ENCODE measurements at regions not wholly inside any gene's neighbourhood (a gene's known extent, or its start where the extent isn't known, plus 50 kb on each side); places are given as distances from the start of the nearest gene placed in this dataset.

DNA sequence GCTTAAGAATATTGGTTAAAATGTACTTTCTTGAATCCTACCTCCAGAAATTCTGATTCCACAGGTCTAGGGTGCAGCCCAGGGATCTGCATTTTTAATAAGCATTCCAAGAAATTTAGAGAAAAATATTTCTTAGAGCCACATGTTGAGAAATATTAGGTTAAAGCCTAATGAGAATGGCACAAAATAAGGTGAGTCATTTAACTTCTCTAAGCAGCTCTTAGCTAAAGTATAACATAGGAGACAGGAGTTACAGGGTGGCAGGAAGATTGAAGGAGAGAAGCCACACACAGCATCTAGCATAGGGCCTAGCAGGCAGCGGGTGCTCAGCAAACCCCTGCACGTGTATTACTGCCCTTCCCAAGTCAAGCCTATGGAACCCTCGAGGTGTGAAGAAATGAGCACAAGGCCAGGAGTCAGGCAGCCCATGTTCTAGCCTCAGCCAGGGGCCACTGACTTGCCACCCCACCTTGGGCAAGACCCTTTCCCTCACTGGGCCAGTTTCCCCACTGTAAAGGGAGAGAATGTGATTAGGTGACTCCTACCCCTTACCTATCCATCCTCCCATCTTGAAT lies 197.1 kb upstream of the TLE3 start:
- Histone ChIP-seq H3K27me3 (ENCODE audit: control insufficient read depth in 2 of 2, insufficient read depth in 2 of 2, low read length in 2 of 2) (no peaks in the 10 kb centered on the region), H3K4me1 (ENCODE audit: control insufficient read depth in 2 of 2, insufficient read depth in 2 of 2, low read length in 2 of 2) (peaks cover 0 to 2% of the 10 kb centered on the region in 2 donors), H3K9ac (ENCODE audit: low read depth in 1 of 2, low read length in 2 of 2) (no peak overlapping the region), H3K36me3 (ENCODE audit: control insufficient read depth in 2 of 2, insufficient read depth in 2 of 2, low read length in 2 of 2) (no peaks in the 10 kb centered on the region), H3K4me3 (ENCODE audit: low read length in 2 of 2) (no peak overlapping the region), H3K9me3 (ENCODE audit: control insufficient read depth in 2 of 2, low read length in 2 of 2) (no peaks in the 10 kb centered on the region), H3K27ac (ENCODE audit: low read depth in 2 of 2, low read length in 2 of 2) (no peak overlapping the region)

DNA sequence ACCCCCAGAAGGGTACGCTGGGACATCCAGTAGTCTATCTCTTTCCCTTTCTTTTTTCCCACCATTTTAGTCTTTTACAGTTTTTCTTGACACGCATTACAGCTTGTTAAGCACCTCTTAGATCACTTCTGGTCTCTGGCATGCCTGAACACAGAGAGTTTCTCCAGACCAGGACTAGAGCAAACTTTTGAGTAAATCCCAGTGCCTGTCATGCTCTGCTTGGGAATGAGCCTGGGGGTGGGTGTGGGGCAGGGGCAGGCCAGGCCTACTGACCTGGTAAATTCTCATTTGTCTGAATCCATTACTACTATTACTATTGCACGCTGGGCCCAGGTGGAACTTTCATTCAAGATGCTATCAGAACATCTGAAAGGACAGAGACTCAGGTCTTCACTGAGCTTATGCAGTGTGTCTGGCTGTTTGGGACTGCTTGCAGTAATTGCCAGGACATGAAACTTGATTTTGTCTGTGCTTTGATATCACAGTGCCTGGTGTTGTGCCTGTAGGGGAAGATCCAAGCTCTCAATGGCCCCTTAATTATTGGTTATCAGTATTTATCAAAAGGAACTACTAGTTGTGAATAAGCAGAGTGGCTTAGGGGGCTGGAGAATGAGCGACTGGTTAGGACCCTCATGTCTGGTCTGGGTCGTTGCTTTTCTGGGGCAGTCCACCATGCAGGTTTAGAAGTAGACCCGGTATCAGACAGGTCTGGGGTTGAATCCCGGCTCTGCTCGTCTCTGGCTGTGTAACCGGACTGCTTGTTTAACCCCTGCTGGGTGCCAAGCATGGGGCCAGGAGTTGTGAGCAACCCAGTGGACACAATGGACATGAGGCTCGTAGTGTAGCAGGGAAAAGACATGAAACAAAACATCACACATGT lies 196.1 kb upstream of the TLE3 start:
- Histone ChIP-seq H3K9me3 (ENCODE audit: control insufficient read depth in 2 of 2, low read length in 2 of 2) (no peaks in the 10 kb centered on the region), H3K9ac (ENCODE audit: low read depth in 1 of 2, low read length in 2 of 2) (no peak overlapping the region), H3K27ac (ENCODE audit: low read depth in 2 of 2, low read length in 2 of 2) (no peak overlapping the region), H3K4me3 (ENCODE audit: low read length in 2 of 2) (no peak overlapping the region), H3K36me3 (ENCODE audit: control insufficient read depth in 2 of 2, insufficient read depth in 2 of 2, low read length in 2 of 2) (no peaks in the 10 kb centered on the region), H3K4me1 (ENCODE audit: control insufficient read depth in 2 of 2, insufficient read depth in 2 of 2, low read length in 2 of 2) (no peaks in the 10 kb centered on the region), H3K27me3 (ENCODE audit: control insufficient read depth in 2 of 2, insufficient read depth in 2 of 2, low read length in 2 of 2) (no peaks in the 10 kb centered on the region)

DNA sequence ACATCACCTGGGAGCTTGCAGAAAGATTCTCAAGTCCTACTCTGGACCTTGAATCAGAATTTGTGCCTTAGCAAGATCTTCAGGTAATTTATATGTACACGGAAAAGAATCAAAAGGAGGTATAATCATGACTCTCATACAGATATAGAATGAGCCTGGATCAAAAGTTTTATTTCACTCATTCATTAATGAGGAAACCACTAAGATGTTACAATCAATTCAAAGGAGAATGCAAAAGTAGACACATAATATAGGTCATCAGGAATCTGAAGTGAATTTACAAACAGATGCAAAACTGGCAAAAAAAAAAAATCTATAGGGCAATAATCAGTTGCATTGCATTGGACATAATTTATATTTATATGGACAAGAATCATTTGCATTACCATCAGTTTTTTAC lies 195.4 kb upstream of the TLE3 start:
- Histone ChIP-seq H3K4me1 (ENCODE audit: control insufficient read depth in 2 of 2, insufficient read depth in 2 of 2, low read length in 2 of 2) (no peaks in the 10 kb centered on the region), H3K27ac (ENCODE audit: low read depth in 2 of 2, low read length in 2 of 2) (no peak overlapping the region)

DNA sequence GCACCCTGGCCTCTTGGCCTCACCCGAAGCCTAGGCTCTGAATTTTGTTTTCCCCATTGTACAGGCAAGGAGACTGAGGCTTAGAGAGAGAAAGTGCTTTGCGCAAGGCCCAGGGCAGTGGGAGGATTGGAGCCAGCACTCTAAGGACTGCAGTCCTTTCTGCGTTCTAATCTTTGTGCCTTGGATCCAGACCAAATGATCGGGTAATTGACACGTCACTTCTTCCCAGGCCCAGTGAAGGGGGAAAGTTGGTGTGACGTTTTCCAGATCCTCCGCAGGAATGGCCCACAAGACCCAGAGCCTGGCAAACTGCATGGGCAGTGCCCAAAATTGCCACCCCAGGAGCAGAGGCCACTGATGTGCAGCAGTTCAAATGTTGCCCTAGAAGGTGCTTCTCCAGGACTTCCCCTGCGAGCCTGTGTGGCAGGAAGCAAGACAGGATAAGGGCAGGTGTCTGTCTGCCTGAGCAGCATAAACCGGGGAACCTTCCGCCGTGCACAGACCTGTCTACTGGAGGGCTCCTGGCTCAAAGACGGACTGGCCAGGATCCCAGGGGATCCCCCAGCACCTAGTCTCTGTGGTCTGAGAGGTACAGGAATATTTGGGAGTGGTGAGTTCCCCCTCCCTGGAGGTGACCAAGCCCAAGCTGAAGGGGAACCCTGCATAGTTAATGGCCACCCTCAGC lies 194.5 kb upstream of the TLE3 start:
- Histone ChIP-seq H3K4me3 (ENCODE audit: low read length in 2 of 2) (no peak overlapping the region), H3K27me3 (ENCODE audit: control insufficient read depth in 2 of 2, insufficient read depth in 2 of 2, low read length in 2 of 2) (no peaks in the 10 kb centered on the region), H3K4me1 (ENCODE audit: control insufficient read depth in 2 of 2, insufficient read depth in 2 of 2, low read length in 2 of 2) (no peaks in the 10 kb centered on the region), H3K9ac (ENCODE audit: low read depth in 1 of 2, low read length in 2 of 2) (no peak overlapping the region), H3K36me3 (ENCODE audit: control insufficient read depth in 2 of 2, insufficient read depth in 2 of 2, low read length in 2 of 2) (no peaks in the 10 kb centered on the region), H3K9me3 (ENCODE audit: control insufficient read depth in 2 of 2, low read length in 2 of 2) (no peaks in the 10 kb centered on the region), H3K27ac (ENCODE audit: low read depth in 2 of 2, low read length in 2 of 2) (no peak overlapping the region)

More for the DNA sequence above, 195.4 kb upstream of the TLE3 start:
- H3K36me3 ChIP-seq (ENCODE audit: control insufficient read depth in 2 of 2, insufficient read depth in 2 of 2, low read length in 2 of 2) = no peaks in the 10 kb centered on the region
- no peak overlapping the region for H3K4me3 ChIP-seq (ENCODE audit: low read length in 2 of 2)
- no peak overlapping the region for H3K9ac ChIP-seq (ENCODE audit: low read depth in 1 of 2, low read length in 2 of 2)
- no peaks in the 10 kb centered on the region for H3K27me3 ChIP-seq (ENCODE audit: control insufficient read depth in 2 of 2, insufficient read depth in 2 of 2, low read length in 2 of 2)
- H3K9me3 ChIP-seq (ENCODE audit: control insufficient read depth in 2 of 2, low read length in 2 of 2) = no peaks in the 10 kb centered on the region

DNA sequence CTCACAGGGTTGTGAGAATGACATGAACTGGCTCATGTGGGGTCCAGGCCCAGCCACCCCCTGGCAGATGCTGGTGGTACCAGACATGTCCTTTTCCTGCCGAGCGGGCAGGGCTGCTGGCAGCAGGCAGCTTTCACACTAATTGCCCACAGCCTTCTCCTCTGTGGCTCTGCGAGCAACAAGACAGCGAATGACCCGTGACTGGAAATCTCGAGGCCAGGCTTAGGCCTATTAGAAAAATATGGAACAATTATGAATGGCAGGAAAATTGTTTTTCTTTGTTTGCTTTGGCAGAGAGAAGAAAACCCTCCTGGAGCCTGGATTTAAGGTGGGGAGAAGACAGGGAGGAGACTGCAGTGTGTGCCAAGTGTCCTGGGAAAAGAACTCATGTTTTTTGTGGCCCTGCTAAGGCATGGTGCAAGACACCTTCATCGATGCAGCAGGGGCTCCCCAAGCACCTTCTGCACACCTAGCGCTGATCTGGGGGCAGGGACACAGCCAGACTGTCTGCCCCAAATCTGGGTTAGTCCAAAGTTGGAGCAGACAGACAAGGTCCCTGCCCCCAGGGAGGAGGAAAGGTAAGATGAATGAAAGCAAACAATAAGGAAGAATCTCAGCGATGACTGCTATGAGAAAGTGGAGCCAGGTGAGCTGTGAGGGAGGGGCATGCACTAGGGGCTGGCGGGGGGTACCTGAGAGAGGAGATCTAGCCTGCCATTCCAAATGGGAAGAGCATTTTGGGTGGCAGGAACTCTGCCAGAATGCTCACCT lies 193.8 kb upstream of the TLE3 start:
- no peaks in the 10 kb centered on the region for H3K27me3 ChIP-seq (ENCODE audit: control insufficient read depth in 2 of 2, insufficient read depth in 2 of 2, low read length in 2 of 2)
- no peak overlapping the region for H3K9ac ChIP-seq (ENCODE audit: low read depth in 1 of 2, low read length in 2 of 2)
- H3K4me3 ChIP-seq (ENCODE audit: low read length in 2 of 2) = no peak overlapping the region
- no peak overlapping the region for H3K27ac ChIP-seq (ENCODE audit: low read depth in 2 of 2, low read length in 2 of 2)
- no peaks in the 10 kb centered on the region for H3K9me3 ChIP-seq (ENCODE audit: control insufficient read depth in 2 of 2, low read length in 2 of 2)
- no peaks in the 10 kb centered on the region for H3K4me1 ChIP-seq (ENCODE audit: control insufficient read depth in 2 of 2, insufficient read depth in 2 of 2, low read length in 2 of 2)
- H3K36me3 ChIP-seq (ENCODE audit: control insufficient read depth in 2 of 2, insufficient read depth in 2 of 2, low read length in 2 of 2) = no peaks in the 10 kb centered on the region

DNA sequence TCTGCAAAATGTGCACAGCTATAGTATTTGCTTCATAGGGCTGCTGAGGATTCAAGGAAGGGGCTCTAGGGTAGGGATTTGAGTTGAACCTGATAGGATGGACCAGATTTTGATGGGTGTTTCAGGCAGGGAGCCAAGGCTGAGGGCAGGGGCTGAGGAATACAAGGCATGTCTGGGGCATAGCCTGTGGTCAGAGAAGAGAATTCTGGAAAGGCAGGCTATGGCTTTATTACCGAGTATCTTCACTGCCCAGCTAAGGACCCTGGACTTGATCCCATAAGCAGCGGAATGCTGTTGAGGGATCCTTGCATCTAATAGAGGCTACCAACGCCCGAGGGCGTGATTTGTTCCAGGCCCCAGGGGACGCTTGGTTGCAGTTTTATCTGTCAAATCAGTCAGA lies 193.0 kb upstream of the TLE3 start:
- no peaks in the 10 kb centered on the region for H3K27me3 ChIP-seq (ENCODE audit: control insufficient read depth in 2 of 2, insufficient read depth in 2 of 2, low read length in 2 of 2)
- no peak overlapping the region for H3K27ac ChIP-seq (ENCODE audit: low read depth in 2 of 2, low read length in 2 of 2)
- no peak overlapping the region for H3K4me3 ChIP-seq (ENCODE audit: low read length in 2 of 2)
- no peaks in the 10 kb centered on the region for H3K9me3 ChIP-seq (ENCODE audit: control insufficient read depth in 2 of 2, low read length in 2 of 2)
- no peaks in the 10 kb centered on the region for H3K36me3 ChIP-seq (ENCODE audit: control insufficient read depth in 2 of 2, insufficient read depth in 2 of 2, low read length in 2 of 2)
- no peak overlapping the region for H3K9ac ChIP-seq (ENCODE audit: low read depth in 1 of 2, low read length in 2 of 2)
- no peaks in the 10 kb centered on the region for H3K4me1 ChIP-seq (ENCODE audit: control insufficient read depth in 2 of 2, insufficient read depth in 2 of 2, low read length in 2 of 2)

DNA sequence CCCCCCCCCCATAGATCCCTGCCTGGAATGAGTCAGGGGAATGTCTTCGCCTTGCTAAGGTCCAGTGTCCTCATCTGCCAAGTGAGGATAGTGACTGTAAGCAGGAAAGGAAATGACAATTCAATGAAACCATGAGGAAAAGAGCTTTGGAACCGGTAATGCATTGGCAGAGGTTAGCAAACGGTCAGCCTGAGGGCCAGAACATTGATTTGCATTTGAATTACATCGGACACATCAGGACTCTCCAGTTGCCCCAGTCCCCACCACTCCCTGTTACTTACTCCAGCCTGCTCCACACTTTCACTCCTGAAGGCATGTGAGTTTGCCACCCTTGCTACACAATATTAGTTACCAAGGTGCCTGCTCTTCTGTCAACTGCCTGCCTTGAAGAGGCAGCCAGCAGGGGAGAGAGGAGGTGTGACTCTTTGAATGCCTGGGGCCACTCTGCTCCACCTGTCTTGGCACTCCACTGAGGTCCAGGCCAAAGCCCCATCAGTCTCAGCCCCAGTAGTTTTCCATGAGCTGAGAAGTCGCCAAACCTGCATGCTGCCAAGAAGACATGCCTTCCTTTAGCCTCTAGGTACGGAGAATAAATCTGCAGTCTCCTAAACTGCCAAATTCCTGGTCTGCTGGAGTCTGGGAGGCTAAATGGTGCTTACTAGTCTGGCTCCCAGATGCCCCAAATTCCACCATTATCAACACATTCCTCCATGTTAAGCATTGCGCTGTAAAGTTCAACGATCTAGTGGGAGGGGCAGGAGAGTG lies 191.7 kb upstream of the TLE3 start:
- no peaks in the 10 kb centered on the region for H3K27me3 ChIP-seq (ENCODE audit: control insufficient read depth in 2 of 2, insufficient read depth in 2 of 2, low read length in 2 of 2)
- no peaks in the 10 kb centered on the region for H3K36me3 ChIP-seq (ENCODE audit: control insufficient read depth in 2 of 2, insufficient read depth in 2 of 2, low read length in 2 of 2)
- H3K9me3 ChIP-seq (ENCODE audit: control insufficient read depth in 2 of 2, low read length in 2 of 2) = no peaks in the 10 kb centered on the region
- H3K4me3 ChIP-seq (ENCODE audit: low read length in 2 of 2) = no peak overlapping the region
- no peaks in the 10 kb centered on the region for H3K4me1 ChIP-seq (ENCODE audit: control insufficient read depth in 2 of 2, insufficient read depth in 2 of 2, low read length in 2 of 2)
- no peak overlapping the region for H3K27ac ChIP-seq (ENCODE audit: low read depth in 2 of 2, low read length in 2 of 2)
- no peak overlapping the region for H3K9ac ChIP-seq (ENCODE audit: low read depth in 1 of 2, low read length in 2 of 2)

DNA sequence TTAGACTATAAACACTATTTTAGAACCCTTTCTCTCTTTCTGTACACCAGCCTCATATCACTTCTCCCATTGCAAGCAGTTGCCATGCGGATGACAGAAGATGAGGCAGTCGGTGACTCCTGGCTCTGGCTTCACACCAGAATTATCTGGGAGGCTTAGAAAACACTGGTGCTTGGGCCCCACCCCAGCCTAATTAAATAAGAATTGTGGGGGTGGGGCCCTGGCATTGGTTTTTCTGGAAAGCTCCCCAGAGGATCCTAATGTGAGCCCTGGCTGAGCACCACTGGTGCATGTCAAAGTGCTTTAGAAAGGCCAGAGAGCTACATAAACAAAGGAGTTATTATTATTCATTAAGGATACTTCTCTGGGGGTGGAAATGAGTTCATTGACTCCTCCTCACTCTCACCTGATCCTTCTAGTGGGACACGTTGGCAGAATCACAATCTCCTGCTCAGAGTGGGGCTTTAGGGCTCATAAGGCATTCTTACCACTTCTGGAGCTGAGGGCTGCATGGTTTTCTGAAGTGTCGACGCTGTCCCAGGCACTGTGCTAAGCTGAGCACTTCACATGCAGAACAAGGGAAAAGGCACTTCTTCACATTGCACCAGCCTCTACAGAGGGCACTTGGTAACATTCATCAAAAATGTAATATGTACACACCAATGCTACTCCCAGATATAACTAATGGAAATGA lies 188.5 kb upstream of the TLE3 start:
- no peak overlapping the region for H3K27ac ChIP-seq (ENCODE audit: low read depth in 2 of 2, low read length in 2 of 2)
- no peaks in the 10 kb centered on the region for H3K27me3 ChIP-seq (ENCODE audit: control insufficient read depth in 2 of 2, insufficient read depth in 2 of 2, low read length in 2 of 2)
- H3K4me1 ChIP-seq (ENCODE audit: control insufficient read depth in 2 of 2, insufficient read depth in 2 of 2, low read length in 2 of 2) = no peaks in the 10 kb centered on the region
- H3K4me3 ChIP-seq (ENCODE audit: low read length in 2 of 2) = no peak overlapping the region
- no peaks in the 10 kb centered on the region for H3K36me3 ChIP-seq (ENCODE audit: control insufficient read depth in 2 of 2, insufficient read depth in 2 of 2, low read length in 2 of 2)
- H3K9me3 ChIP-seq (ENCODE audit: control insufficient read depth in 2 of 2, low read length in 2 of 2) = no peaks in the 10 kb centered on the region
- H3K9ac ChIP-seq (ENCODE audit: low read depth in 1 of 2, low read length in 2 of 2) = no peak overlapping the region

Measured in mucosa of rectum (tissue), 2 donors.